ENCODE measurements at regions not wholly inside any gene's neighbourhood (a gene's known extent, or its start where the extent isn't known, plus 50 kb on each side); places are given as distances from the start of the nearest gene placed in this dataset.
A peak's percentile ranks its signal among the peaks of the same experiment; 100 is the strongest.
"Not testable (repeated sequence)": the region's sequence is repeated elsewhere in the genome, so short reads cannot be mapped to it uniquely, and the experiment has no call there.

DNA sequence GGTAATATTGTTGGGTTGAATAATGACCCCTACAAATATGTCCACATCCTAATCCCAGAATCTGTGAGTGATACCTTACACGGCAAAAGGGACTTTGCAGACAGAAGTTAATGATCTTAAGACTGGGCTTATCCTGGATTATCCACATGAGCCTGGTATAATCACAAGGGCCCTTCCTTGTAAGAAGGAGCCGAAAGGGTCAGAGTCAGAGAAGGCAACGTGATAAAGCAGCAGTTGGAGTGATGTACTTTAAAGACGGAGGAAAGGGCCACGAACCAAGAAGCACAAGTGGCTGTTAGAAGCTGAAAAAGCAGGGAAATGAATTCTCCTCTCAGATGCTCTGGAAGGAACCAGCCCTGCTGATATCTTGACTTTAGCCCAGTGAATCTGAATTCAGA, 137.8 kb downstream of the UTP18 start:
- H3K36me3 Mint-ChIP-seq: no peaks in the 10 kb centered on the region
- H3K4me1 Mint-ChIP-seq: no peaks in the 10 kb centered on the region
- no peak overlapping the region for H3K27ac Mint-ChIP-seq
- H3K9me3 Mint-ChIP-seq (ENCODE audit: low read depth): no peaks in the 10 kb centered on the region
- CTCF ChIA-PET: no interaction called here
- ATAC-seq: no peak
- peaks cover 17% of the 10 kb centered on the region for H3K27me3 Mint-ChIP-seq
- no peak for DNase-seq
- H3K4me3 Mint-ChIP-seq: no peak overlapping the region

DNA sequence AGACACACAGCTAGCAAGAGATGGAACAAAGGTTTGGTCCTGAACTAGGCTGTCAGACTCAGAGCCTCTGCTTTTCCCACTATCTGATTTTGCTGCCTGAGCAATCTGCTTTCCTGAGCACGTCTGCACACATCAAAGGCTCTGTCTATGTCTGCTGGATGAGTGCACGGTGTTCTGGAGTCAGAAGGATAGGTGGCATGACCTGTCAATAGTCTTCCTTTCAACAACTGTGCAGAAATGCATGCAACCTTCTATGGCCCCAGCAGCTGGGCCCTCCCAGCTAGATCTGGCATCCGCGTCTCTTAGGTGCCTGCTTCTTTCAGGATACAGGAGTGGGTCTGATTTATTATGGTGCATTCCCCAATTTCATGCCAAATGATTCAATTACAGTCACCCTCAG, 138.3 kb downstream of the UTP18 start:
- DNase-seq (no peak), ATAC-seq (no peak)
- H3K27ac Mint-ChIP-seq: no peak overlapping the region
- CTCF ChIA-PET: no interaction called here
- H3K27me3 Mint-ChIP-seq: peaks cover 12% of the 10 kb centered on the region
- H3K4me3 Mint-ChIP-seq: no peak overlapping the region
- H3K9me3 Mint-ChIP-seq (ENCODE audit: low read depth): no peaks in the 10 kb centered on the region
- no peaks in the 10 kb centered on the region for H3K4me1 Mint-ChIP-seq
- no peaks in the 10 kb centered on the region for H3K36me3 Mint-ChIP-seq

DNA sequence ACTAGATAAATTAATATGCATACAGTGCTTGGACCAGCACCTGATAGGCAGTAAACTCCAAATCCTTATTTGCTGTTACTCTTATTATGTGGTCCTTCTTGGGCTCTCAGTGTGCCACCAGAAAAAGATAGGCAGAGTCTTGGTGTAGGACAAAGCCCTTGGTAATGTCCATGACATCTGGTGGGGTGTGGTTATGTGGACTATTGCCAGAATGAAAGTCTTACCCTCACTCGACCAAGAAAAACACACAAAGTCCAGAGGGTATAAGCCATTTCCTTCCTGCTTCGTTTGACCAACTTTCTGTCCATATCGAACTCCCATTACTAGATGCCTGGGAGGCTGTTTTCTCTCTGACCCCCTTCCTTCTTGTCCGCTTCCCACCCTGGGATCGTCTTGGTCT, 140.9 kb downstream of the UTP18 start:
- no peak for DNase-seq
- ATAC-seq: no peak
- Mint-ChIP-seq H3K36me3 (no peaks in the 10 kb centered on the region), H3K27me3 (peaks cover 2% of the 10 kb centered on the region), H3K27ac (no peak overlapping the region), H3K4me3 (no peak overlapping the region), H3K4me1 (no peaks in the 10 kb centered on the region), H3K9me3 (ENCODE audit: low read depth) (no peaks in the 10 kb centered on the region)
- CTCF ChIA-PET: no interaction called here

DNA sequence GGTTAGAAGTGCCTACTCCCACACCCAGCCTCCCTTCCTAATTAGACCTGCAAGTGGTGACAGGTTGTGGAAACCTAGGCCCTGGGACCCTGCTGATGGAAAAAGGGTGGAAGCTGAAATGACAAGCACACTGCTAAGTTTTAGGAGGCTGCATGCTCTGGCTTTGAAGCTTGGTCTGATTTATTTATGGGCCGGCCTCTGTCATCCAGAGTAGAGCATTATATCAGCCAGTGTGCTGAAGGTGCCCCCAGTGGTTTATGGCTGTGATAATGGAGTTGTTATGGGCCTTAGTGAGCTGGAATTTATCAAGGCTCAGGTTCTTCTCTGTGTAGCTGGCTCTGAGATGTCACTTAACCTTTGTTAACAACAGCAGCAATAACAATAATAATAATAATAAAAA, 142.6 kb downstream of the UTP18 start:
- H3K36me3 Mint-ChIP-seq: no peaks in the 10 kb centered on the region
- H3K27me3 Mint-ChIP-seq: peaks cover 5% of the 10 kb centered on the region
- no peak overlapping the region for H3K4me3 Mint-ChIP-seq
- no peak overlapping the region for H3K27ac Mint-ChIP-seq
- DNase-seq (no peak), ATAC-seq (no peak)
- CTCF ChIA-PET: interaction anchor here (1.6 kb wide), 1 partner anchor 31 kb away, joined by 5 read pairs; no protein-coding TSS in a partner anchor
- H3K4me1 Mint-ChIP-seq: no peaks in the 10 kb centered on the region
- H3K9me3 Mint-ChIP-seq (ENCODE audit: low read depth): no peaks in the 10 kb centered on the region

DNA sequence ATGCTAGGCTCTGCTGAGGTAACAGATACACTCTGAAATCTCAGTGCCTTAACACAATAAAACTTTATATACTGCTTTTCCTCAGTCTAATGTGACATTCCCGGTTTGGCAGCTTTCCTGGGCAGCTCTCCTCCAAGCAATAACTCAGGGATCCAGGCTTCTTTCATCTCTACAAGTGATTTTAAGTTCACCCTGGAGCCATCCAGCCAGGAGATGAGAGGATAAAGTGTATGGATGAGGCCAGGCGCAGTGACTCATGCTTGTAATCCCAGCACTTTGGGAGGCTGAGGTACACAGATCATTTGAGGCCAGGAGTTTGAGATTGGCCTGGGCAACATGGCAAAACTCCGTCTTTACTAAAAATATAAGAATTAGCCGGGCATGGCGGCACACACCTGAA, 147.2 kb downstream of the UTP18 start:
- ATAC-seq (no peak), DNase-seq (no peak)
- Mint-ChIP-seq H3K36me3 (no peaks in the 10 kb centered on the region), H3K9me3 (ENCODE audit: low read depth) (no peaks in the 10 kb centered on the region), H3K4me3 (no peak overlapping the region), H3K27ac (no peak overlapping the region), H3K4me1 (no peaks in the 10 kb centered on the region), H3K27me3 (peaks cover 18% of the 10 kb centered on the region)
- CTCF ChIA-PET: interaction anchor here (0.6 kb wide), 1 partner anchor 36 kb away, joined by 3 read pairs; no protein-coding TSS in a partner anchor

DNA sequence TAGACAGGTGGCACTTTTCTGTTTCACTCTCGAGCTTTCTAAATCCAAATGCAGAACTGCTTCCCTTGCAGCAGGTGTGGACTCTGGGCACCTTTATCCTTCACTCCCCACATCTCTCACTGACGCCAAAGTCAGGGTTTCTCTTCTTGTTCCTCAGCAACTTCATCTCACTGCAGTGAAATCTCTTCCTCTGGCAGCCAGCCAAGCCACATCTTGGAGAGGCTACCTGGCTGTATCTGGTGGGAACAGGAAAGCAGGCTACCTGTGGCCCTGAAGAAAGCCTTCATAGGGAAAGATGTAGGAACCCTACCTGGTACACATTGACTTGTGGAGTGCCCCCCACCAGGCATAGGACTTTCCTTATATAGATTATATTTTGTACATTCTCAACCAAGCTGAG, 159.1 kb downstream of the UTP18 start:
- H3K9me3 Mint-ChIP-seq (ENCODE audit: low read depth): no peaks in the 10 kb centered on the region
- H3K27me3 Mint-ChIP-seq: peaks cover 23% of the 10 kb centered on the region
- DNase-seq (no peak), ATAC-seq (no peak)
- H3K27ac Mint-ChIP-seq: no peak overlapping the region
- CTCF ChIA-PET: no interaction called here
- no peak overlapping the region for H3K4me3 Mint-ChIP-seq
- H3K36me3 Mint-ChIP-seq: no peaks in the 10 kb centered on the region
- no peaks in the 10 kb centered on the region for H3K4me1 Mint-ChIP-seq

DNA sequence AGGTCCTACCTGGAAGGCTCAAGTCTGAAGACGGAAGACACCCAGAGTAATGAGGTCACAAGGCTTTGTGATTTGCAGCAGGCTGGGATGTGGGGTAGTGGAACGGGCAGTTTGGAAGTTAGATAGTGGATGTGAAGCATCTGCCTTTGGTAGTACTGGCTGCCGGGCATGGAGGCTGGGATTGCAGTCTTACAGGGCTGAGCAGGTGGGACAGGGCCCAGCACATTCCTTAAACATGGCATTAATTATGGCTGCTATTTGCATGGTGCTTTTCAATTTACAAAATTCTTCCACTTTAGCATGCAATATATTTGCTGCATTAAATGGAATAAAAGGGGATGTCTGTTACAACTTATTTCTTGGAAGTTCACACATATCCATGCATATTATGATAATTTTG, 161.2 kb downstream of the UTP18 start:
- H3K27ac Mint-ChIP-seq: no peak overlapping the region
- no peak overlapping the region for H3K4me3 Mint-ChIP-seq
- H3K9me3 Mint-ChIP-seq (ENCODE audit: low read depth): no peaks in the 10 kb centered on the region
- H3K4me1 Mint-ChIP-seq: peaks cover under 1% of the 10 kb centered on the region
- DNase-seq (no peak), ATAC-seq (no peak)
- CTCF ChIA-PET: no interaction called here
- peaks cover 1% of the 10 kb centered on the region for H3K36me3 Mint-ChIP-seq
- H3K27me3 Mint-ChIP-seq: peaks cover 12% of the 10 kb centered on the region

DNA sequence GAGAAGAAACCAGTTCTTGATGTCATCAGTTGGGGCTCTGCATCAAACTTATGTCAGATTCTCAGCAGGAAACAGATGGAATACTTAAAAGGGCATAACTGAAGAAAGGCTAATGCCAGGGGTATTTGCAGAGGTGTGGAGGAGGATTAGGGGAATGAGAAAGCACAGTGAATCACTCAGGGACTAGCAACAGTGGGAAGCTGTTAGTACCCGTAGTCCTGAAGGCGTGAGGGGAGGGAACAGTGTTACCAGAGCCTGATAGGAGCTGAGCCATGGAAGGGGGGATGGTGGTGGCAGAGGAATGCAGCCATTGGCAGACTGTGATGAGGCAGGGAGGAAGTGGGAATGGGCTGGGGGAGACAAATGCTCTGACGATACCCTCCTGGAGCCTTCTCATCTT, 162.3 kb downstream of the UTP18 start:
- DNase-seq (no peak), ATAC-seq (no peak)
- Mint-ChIP-seq H3K4me3 (no peak overlapping the region), H3K9me3 (ENCODE audit: low read depth) (no peaks in the 10 kb centered on the region), H3K27me3 (peaks cover 8% of the 10 kb centered on the region), H3K4me1 (peaks cover 12% of the 10 kb centered on the region), H3K36me3 (peaks cover 3% of the 10 kb centered on the region), H3K27ac (no peak overlapping the region)
- CTCF ChIA-PET: no interaction called here

DNA sequence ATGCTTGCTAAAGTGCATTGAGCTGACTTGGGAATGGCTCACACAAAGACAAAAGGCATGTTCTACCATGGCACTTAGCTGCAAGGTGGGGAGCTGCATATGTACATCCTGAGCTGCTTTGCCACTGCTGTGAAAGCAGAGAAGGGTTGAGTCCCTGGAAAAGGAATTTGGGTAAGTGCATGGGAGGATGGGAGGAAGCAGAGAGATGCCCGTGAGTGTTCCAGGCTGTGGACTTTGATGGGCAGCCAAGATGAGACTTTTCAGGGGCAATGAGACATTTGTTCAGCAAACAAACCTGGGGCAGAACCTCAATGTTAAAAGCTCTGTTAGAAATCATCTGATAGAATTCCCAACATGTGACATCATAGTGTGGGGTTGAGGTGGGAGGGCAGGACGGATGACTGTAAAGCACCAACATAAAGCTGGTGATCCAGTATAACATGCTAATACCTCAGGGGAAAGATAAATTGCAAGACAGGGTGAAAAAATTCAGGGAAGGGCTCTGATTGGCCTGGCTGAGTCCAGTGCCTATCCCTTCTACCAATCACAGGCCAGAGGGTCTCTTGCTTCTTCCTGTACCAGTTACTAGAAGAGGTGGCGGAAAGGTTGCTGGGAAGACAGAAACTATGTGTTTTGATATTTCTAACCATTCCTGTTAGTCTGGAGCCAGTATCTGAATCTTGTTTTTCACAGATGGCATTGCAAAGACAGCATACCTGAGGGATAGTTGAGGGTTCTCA, 163.2 kb downstream of the UTP18 start:
- Mint-ChIP-seq H3K9me3 (ENCODE audit: low read depth) (no peaks in the 10 kb centered on the region), H3K4me3 (no peak overlapping the region), H3K27ac (no peak overlapping the region), H3K27me3 (peaks cover 5% of the 10 kb centered on the region), H3K4me1 (peaks cover 21% of the 10 kb centered on the region), H3K36me3 (peaks cover 3% of the 10 kb centered on the region)
- DNase-seq (no peak), ATAC-seq (no peak)
- CTCF ChIA-PET: no interaction called here

DNA sequence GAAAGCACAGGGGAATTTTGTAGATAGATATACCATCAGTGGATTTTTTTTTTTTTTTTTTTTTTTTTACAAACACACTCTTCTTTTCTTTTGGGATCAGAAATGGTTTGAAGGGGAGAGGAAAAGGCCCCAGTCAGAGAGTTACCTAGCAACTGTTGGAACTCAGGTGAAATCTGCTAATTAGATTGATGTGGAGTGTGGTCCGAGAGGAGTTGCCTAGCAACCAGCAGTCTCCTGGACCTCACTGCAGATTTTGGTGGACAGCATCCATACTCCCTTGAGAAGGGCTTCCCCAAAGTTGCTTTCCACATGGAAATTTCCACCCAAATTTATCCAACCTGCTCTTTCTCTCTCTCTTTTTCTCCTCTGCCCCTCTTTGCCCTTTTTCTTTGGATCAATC, 165.4 kb downstream of the UTP18 start:
- Mint-ChIP-seq H3K27ac (no peak overlapping the region), H3K36me3 (peaks cover 3% of the 10 kb centered on the region), H3K9me3 (ENCODE audit: low read depth) (no peaks in the 10 kb centered on the region), H3K27me3 (peaks cover 3% of the 10 kb centered on the region), H3K4me1 (peaks cover 38% of the 10 kb centered on the region), H3K4me3 (no peak overlapping the region)
- CTCF ChIA-PET: no interaction called here
- DNase-seq (no peak), ATAC-seq (no peak)

DNA sequence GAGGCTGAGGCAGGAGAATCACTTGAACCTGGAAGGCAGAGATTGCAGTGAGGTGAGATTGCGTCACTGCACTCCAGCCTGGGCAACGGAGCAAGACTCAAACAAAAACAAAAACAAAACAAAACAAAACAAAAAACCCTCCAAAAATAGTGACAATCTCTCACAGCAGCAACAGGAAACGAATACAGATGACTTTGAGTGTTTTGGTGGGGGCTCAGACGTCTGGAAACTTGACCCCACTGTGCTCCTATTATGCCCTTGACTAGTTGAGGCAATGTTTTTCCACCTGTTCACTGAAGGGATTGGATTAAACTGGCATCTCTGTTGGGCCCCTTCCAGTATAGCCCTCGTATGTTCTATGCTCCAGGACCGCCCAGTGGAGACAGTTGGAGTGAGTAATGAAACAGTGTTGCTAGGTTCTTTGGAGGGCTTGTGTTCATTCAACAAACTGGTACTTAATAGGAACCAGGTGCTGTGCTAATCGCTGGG, 167.0 kb downstream of the UTP18 start:
- Mint-ChIP-seq H3K9me3 (ENCODE audit: low read depth) (no peaks in the 10 kb centered on the region), H3K4me1 (peaks cover 38% of the 10 kb centered on the region), H3K27ac (peak overlapping the region; percentile 77), H3K4me3 (peak overlapping the region; percentile 25), H3K27me3 (peaks cover 3% of the 10 kb centered on the region), H3K36me3 (peaks cover 3% of the 10 kb centered on the region)
- peak; percentile 47 for DNase-seq
- CTCF ChIA-PET: no interaction called here
- ATAC-seq: peak; percentile 59

DNA sequence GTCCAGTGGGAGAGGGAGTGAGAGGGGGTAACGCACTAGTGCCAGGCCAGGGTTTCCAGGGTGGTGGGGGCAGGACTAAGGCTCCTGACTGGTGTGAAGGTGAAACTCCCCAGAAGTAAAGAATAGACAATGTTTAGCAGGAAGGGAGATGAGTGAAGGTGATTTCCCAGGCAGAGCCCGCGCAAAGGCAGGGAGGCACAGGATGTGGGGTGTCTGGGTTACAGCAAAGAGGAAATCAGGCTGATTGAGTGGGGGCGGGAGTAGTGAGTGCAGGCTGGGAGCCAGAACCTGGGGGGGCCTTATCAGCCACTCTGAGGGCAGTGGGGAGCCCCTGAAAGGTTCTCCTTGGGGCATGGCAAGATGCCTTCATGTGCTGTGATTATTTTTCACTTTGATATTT, 167.5 kb downstream of the UTP18 start:
- H3K4me3 Mint-ChIP-seq: peak overlapping the region; percentile 25
- no peaks in the 10 kb centered on the region for H3K27me3 Mint-ChIP-seq
- no peaks in the 10 kb centered on the region for H3K9me3 Mint-ChIP-seq (ENCODE audit: low read depth)
- H3K4me1 Mint-ChIP-seq: peaks cover 38% of the 10 kb centered on the region
- ATAC-seq (peak; percentile 86), DNase-seq (peak; percentile 75)
- H3K27ac Mint-ChIP-seq: peak overlapping the region; percentile 77
- CTCF ChIA-PET: no interaction called here
- H3K36me3 Mint-ChIP-seq: peaks cover 3% of the 10 kb centered on the region

DNA sequence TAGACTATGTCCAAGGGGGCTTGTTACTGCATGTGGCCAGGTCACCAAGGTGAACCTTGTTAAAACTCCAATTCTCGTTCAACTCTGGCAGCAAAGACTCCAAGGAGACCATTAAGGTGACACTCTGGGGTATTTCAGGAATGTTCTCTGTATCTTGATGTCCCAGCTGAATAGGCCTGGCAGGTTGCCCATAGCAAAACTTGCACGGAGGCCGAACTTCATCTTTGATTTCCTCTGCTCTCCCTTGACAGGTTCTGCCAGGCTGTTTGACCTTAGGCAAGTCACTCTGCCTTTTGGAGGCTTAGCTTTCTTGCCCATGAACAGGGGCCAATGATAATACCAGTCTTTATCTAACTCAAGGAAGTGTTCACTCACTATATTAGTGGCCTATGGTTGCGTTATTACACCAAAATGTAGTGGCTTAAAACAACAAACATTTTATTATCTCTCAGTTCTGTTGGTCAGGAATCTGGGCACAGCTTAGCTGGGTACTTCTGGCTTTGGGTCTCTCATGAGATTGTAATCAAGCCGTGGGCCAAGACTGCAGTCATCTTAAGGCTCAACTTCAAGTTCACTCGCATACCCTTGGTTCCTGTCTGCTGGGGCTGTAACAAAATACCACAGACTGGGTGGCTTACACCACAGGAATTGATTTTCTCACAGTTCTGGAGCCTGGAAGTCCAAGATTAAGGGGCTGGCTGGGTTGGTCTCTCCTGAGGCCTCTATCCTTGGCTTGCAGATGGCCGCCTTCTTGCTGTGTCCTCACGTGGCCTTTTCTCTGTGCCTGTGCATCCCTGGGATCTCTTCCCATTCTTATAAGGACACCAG, 168.5 kb downstream of the UTP18 start:
- CTCF ChIA-PET: interaction anchor here (1.0 kb wide), 1 partner anchor 57 kb away, joined by 3 read pairs; no protein-coding TSS in a partner anchor
- no peaks in the 10 kb centered on the region for H3K9me3 Mint-ChIP-seq (ENCODE audit: low read depth)
- no peak for DNase-seq
- ATAC-seq: no peak
- H3K4me1 Mint-ChIP-seq: peaks cover 38% of the 10 kb centered on the region
- H3K27me3 Mint-ChIP-seq: no peaks in the 10 kb centered on the region
- H3K36me3 Mint-ChIP-seq: peaks cover 3% of the 10 kb centered on the region
- no peak overlapping the region for H3K4me3 Mint-ChIP-seq
- peak overlapping the region; percentile 34 for H3K27ac Mint-ChIP-seq

DNA sequence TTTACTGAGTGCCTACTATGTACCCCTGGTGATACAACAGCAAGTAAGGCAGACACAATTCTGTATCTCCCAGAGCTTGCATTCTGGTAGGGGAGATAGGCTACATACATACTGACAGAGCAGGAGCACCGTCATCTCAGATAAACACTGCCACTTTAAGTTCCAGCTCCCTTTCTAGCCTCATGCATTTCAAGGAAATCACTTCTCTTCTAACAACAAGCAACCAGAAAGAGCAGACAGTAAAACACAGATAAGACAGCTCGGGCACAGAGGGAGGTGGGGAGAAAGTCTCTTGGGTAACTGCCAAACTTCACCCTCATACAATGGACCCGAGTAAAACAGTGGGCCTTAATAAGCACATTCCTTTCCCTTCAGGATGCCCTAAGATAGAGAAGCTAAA, 169.6 kb downstream of the UTP18 start:
- H3K36me3 Mint-ChIP-seq; H3K27me3 Mint-ChIP-seq; H3K27ac Mint-ChIP-seq; ATAC-seq; H3K9me3 Mint-ChIP-seq (ENCODE audit: low read depth); H3K4me3 Mint-ChIP-seq; DNase-seq: not testable (repeated sequence)
- CTCF ChIA-PET: interaction anchor here (1.0 kb wide), 1 partner anchor 58 kb away, joined by 3 read pairs; no protein-coding TSS in a partner anchor
- peaks cover 44% of the 10 kb centered on the region for H3K4me1 Mint-ChIP-seq
